Fibroblast of lung (primary cell): ENCODE measurements at regions not wholly inside any gene's neighbourhood (a gene's known extent, or its start where the extent isn't known, plus 50 kb on each side); places are given as distances from the start of the nearest gene placed in this dataset.

ENCODE experiments used
- DNase-seq, 2 donors: peaks; one replicate each; pipeline versions ENCODE4 v3.0.0 to v3.0.0-alpha.2; 2010; ENCODE audit warnings: low read depth in 2 of 2
- H2AFZ ChIP-seq: 2 replicates; pipeline ENCODE4 v1.5.1; 2012; ENCODE audit warnings: low read length, control low read depth, inconsistent platforms
- H3K27ac ChIP-seq: 2 replicates; pipeline ENCODE4 v1.5.1; 2011; ENCODE audit warnings: low read length, control low read depth; ENCODE audit not compliant: insufficient read depth
- H3K27me3 ChIP-seq: 2 replicates; pipeline ENCODE4 v1.5.1; 2011; ENCODE audit warnings: mild to moderate bottlenecking, low read length; ENCODE audit not compliant: control insufficient read depth, insufficient read depth
- H3K36me3 ChIP-seq: 2 replicates; pipeline ENCODE4 v1.5.1; 2011; ENCODE audit warnings: low read length; ENCODE audit not compliant: control insufficient read depth, insufficient read depth
- H3K4me1 ChIP-seq: 2 replicates; pipeline ENCODE4 v1.5.1; 2011; ENCODE audit warnings: low read length; ENCODE audit not compliant: control insufficient read depth, insufficient read depth; ENCODE audit errors: extremely low read depth
- H3K4me2 ChIP-seq: 2 replicates; pipeline ENCODE4 v1.5.1; 2011; ENCODE audit warnings: low read length, control low read depth; ENCODE audit not compliant: insufficient read depth; ENCODE audit errors: extremely low read depth
- H3K4me3 ChIP-seq, 4 experiments: fragments of 200-600 bp in 1 of 4; sonication (generic) in 1 of 4; replicated peaks in 1 of 4; 2 replicates each; pipeline ENCODE4 v1.5.1; 2011 to 2016; ENCODE audit warnings: low read length in 4 of 4, low read depth in 3 of 4, mild to moderate bottlenecking in 3 of 4, control low read depth in 2 of 4, inconsistent platforms in 1 of 4, mixed read lengths in 1 of 4; ENCODE audit not compliant: insufficient read depth in 1 of 4; ENCODE audit errors: control extremely low read depth in 1 of 4
- H3K79me2 ChIP-seq: 2 replicates; pipeline ENCODE4 v1.5.1; 2012; ENCODE audit warnings: mild to moderate bottlenecking, low read length, inconsistent platforms; ENCODE audit not compliant: control insufficient read depth, insufficient read depth
- H3K9ac ChIP-seq: 2 replicates; pipeline ENCODE4 v1.5.1; 2011; ENCODE audit warnings: mild to moderate bottlenecking, low read length, control low read depth; ENCODE audit not compliant: insufficient read depth
- H3K9me3 ChIP-seq: 2 replicates; pipeline ENCODE4 v1.5.1; 2012; ENCODE audit warnings: low read depth, low read length; ENCODE audit not compliant: control insufficient read depth, insufficient read depth
- H4K20me1 ChIP-seq: 2 replicates; pipeline ENCODE4 v1.5.1; 2011; ENCODE audit warnings: low read length; ENCODE audit not compliant: control insufficient read depth, insufficient read depth; ENCODE audit errors: extremely low read depth
- EZH2 ChIP-seq: IDR thresholded peaks from 2 replicates; pipeline ENCODE4 v1.5.1; 2012; ENCODE audit warnings: low read length, control low read depth, mild to moderate bottlenecking; ENCODE audit errors: missing control alignments
- TF ChIP-seq, protein P1 (sequence below), 2 donors: IDR thresholded peaks in 1 of 2; conservative IDR thresholded peaks in 1 of 2; 1 replicate in 1 of 2; 2 replicates in 1 of 2; pipeline ENCODE4 v1.5.1; 2011 to 2012; ENCODE audit warnings: low read length in 2 of 2, control low read depth in 1 of 2, inconsistent platforms in 1 of 2, low read depth in 1 of 2, mild to moderate bottlenecking in 1 of 2

- Histone ChIP-seq H3K9ac (no peak overlapping the region), H3K4me2 (no peak overlapping the region), H3K27ac (no peak overlapping the region), H3K79me2 (no peaks in the 10 kb centered on the region), H3K4me1 (no peaks in the 10 kb centered on the region), H4K20me1 (no peaks in the 10 kb centered on the region), H3K27me3 (no peaks in the 10 kb centered on the region), H3K36me3 (no peaks in the 10 kb centered on the region), H3K9me3 (no peaks in the 10 kb centered on the region), H2AFZ (no peak overlapping the region), H3K4me3 (no peak overlapping the region)
- TF ChIP-seq, protein P1, sequence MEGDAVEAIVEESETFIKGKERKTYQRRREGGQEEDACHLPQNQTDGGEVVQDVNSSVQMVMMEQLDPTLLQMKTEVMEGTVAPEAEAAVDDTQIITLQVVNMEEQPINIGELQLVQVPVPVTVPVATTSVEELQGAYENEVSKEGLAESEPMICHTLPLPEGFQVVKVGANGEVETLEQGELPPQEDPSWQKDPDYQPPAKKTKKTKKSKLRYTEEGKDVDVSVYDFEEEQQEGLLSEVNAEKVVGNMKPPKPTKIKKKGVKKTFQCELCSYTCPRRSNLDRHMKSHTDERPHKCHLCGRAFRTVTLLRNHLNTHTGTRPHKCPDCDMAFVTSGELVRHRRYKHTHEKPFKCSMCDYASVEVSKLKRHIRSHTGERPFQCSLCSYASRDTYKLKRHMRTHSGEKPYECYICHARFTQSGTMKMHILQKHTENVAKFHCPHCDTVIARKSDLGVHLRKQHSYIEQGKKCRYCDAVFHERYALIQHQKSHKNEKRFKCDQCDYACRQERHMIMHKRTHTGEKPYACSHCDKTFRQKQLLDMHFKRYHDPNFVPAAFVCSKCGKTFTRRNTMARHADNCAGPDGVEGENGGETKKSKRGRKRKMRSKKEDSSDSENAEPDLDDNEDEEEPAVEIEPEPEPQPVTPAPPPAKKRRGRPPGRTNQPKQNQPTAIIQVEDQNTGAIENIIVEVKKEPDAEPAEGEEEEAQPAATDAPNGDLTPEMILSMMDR (conservative IDR thresholded peaks at IDR 0.05 in 1 of 2, IDR thresholded peaks at IDR 0.05 in 1 of 2; ENCODE audit: low read depth in 1 of 2, low read length in 2 of 2): no peak
- no peak for TF ChIP-seq EZH2
- DNase-seq: no peak
Observed at GRCh38 chr13:99704390-99704789, 203.1 kb downstream of the TM9SF2 start.

DNA sequence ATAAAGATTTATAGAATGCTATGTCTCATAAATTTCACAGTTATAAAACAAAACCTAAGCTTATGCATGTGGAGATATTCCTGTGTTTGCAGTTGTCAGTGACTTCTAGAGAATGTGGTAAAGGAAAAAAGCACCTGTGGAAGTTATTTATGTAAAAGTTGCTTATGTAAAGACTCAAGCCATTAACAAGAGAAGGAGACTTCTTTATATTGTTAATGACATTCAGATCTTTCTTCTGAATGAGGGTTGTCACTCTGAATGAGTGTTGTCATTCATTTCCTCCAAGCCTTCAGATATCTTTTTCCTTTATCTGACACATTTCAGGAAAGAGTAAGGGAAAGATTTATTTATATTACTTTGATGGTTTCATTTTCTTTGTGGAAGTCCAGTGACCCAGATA is 202.6 kb downstream of the TM9SF2 start:
- H2AFZ ChIP-seq: no peak overlapping the region
- H4K20me1 ChIP-seq: no peaks in the 10 kb centered on the region
- H3K9ac ChIP-seq: no peak overlapping the region
- H3K79me2 ChIP-seq: no peaks in the 10 kb centered on the region
- H3K27me3 ChIP-seq: no peaks in the 10 kb centered on the region
- DNase-seq: no peak
- no peak overlapping the region for H3K4me2 ChIP-seq
- H3K27ac ChIP-seq: no peak overlapping the region
- H3K4me1 ChIP-seq: no peaks in the 10 kb centered on the region
- H3K36me3 ChIP-seq: no peaks in the 10 kb centered on the region
- H3K4me3 ChIP-seq: no peak overlapping the region
- no peaks in the 10 kb centered on the region for H3K9me3 ChIP-seq
- TF ChIP-seq EZH2: no peak
- TF ChIP-seq, protein P1 (conservative IDR thresholded peaks at IDR 0.05 in 1 of 2, IDR thresholded peaks at IDR 0.05 in 1 of 2; ENCODE audit: low read depth in 1 of 2, low read length in 2 of 2): no peak

DNA sequence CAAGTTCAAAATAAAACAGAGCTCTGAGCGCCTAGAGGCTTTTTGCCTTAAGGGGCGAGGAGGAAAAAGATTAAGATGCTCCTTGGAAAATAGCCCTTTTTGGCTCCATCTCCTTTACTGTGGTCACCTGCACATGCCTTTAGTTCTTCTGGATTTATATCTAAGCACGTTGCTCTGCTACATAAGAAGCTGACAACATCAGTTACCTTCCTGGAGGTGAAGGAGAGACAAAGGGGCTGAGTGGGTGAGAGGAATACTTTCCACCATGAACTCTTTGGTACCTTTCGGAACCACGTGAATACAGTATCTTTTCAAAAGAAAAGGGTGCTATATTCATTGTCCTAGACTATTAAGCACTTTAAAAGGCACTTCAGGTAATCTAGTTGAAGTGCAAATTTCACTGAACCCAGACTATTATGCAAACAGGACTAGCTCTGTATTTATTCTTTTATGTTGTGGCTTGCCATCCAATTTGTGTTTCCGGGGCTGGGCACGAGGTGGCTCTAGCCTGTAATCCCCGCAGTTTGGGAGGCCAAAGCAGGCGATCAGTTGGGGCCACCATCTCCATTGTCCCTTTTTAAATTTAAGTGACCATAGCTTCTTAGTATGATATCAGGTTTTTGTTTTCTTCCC is 201.5 kb downstream of the TM9SF2 start:
- Histone ChIP-seq H2AFZ (no peak overlapping the region), H3K4me3 (no peak overlapping the region), H3K4me1 (no peaks in the 10 kb centered on the region), H3K9me3 (no peaks in the 10 kb centered on the region), H3K36me3 (no peaks in the 10 kb centered on the region), H3K4me2 (no peak overlapping the region), H3K27me3 (no peaks in the 10 kb centered on the region), H4K20me1 (no peaks in the 10 kb centered on the region), H3K9ac (no peak overlapping the region), H3K27ac (no peak overlapping the region), H3K79me2 (no peaks in the 10 kb centered on the region)
- TF ChIP-seq, protein P1 (conservative IDR thresholded peaks at IDR 0.05 in 1 of 2, IDR thresholded peaks at IDR 0.05 in 1 of 2; ENCODE audit: low read depth in 1 of 2, low read length in 2 of 2): no peak
- no peak for TF ChIP-seq EZH2
- no peak for DNase-seq
